ENCODE measurements at regions not wholly inside any gene's neighbourhood (a gene's known extent, or its start where the extent isn't known, plus 50 kb on each side); places are given as distances from the start of the nearest gene placed in this dataset.
"Not testable (repeated sequence)": the region's sequence is repeated elsewhere in the genome, so short reads cannot be mapped to it uniquely, and the experiment has no call there.

DNA sequence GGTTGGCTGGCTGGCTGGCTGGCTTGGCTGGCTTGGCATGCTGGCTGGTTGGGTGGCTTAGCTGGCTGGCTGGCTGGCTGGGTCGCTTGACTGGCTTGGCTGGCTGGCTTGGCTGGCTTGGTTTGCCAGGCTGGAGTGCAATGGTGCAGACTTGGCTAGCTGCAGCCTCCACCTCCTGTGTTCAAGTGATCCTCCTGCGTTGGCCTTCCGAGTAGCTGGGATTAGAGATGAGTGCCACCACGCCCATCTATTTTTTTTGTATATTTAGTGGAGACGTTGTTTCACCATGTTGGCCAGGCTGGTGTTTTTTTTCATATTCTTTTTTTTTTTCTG, 2809.5 kb downstream of the RPIA start:
- H3K4me3 Mint-ChIP-seq; H3K4me1 Mint-ChIP-seq (ENCODE audit: low read depth); H3K27me3 Mint-ChIP-seq (ENCODE audit: insufficient read depth); intact Hi-C loops (cut with micrococcal nuclease); H3K36me3 Mint-ChIP-seq (ENCODE audit: low read depth); H3K27ac Mint-ChIP-seq; DNase-seq (ENCODE audit: low spot score): not testable (repeated sequence)
- peaks cover 16% of the 10 kb centered on the region for H3K9me3 Mint-ChIP-seq

- intact Hi-C loops (cut with micrococcal nuclease); H3K27ac Mint-ChIP-seq; H3K4me1 Mint-ChIP-seq (ENCODE audit: low read depth); H3K4me3 Mint-ChIP-seq; DNase-seq (ENCODE audit: low spot score); H3K27me3 Mint-ChIP-seq (ENCODE audit: insufficient read depth); H3K36me3 Mint-ChIP-seq (ENCODE audit: low read depth): not testable (repeated sequence)
- peaks cover 16% of the 10 kb centered on the region for H3K9me3 Mint-ChIP-seq
Measured at GRCh38 chr2:91501481-91502080, 2810.1 kb downstream of the RPIA start.

DNA sequence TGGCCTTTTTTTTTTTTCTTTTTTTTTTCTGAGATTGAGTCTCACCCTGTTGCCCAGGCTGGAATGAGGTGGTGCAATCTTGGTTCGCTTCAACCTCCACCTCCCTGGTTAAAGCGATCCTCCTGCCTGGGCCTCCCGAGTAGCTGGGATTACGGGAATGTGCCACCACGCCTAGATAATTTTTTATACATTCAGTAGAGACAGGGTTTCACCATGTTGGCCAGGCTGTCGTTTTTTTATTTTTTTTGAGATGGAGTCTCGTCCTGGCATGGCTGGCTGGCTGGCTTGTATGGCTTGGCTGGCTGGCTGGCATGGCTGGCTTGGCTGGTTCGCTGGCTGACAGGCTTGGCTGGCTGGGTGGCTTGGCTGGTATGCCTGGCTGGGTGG, 2812.1 kb downstream of the RPIA start:
- H3K36me3 Mint-ChIP-seq (ENCODE audit: low read depth); H3K4me1 Mint-ChIP-seq (ENCODE audit: low read depth); DNase-seq (ENCODE audit: low spot score); H3K4me3 Mint-ChIP-seq; intact Hi-C loops (cut with micrococcal nuclease); H3K27ac Mint-ChIP-seq; H3K27me3 Mint-ChIP-seq (ENCODE audit: insufficient read depth): not testable (repeated sequence)
- peaks cover 12% of the 10 kb centered on the region for H3K9me3 Mint-ChIP-seq

- DNase-seq (ENCODE audit: low spot score); H3K36me3 Mint-ChIP-seq (ENCODE audit: low read depth); H3K4me3 Mint-ChIP-seq; H3K27me3 Mint-ChIP-seq (ENCODE audit: insufficient read depth); H3K27ac Mint-ChIP-seq; H3K4me1 Mint-ChIP-seq (ENCODE audit: low read depth); intact Hi-C loops (cut with micrococcal nuclease): not testable (repeated sequence)
- peaks cover 12% of the 10 kb centered on the region for H3K9me3 Mint-ChIP-seq
Measured at GRCh38 chr2:91503959-91504741, 2812.7 kb downstream of the RPIA start.

DNA sequence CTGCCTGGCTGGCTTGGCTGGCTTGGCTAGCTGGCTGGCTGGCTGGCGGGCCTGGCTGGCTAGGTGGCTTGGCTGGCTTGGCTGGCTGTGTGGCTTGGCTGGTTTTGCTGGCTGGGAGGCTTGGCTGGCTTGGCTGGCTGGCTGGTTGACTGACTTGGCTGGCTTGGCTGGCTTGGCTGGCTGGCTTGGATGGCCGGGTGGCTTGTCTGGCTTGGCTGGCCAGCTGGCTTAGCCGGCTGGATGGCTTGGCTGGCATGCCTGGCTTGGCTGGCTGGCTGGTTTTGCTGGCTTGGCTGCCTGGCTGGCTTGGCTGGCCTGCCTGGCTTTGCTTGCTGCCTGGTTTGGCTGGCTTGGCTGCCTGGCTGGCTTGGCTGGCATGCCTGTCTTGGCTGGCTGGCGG, 2817.3 kb downstream of the RPIA start:
- DNase-seq (ENCODE audit: low spot score); intact Hi-C loops (cut with micrococcal nuclease); H3K36me3 Mint-ChIP-seq (ENCODE audit: low read depth); H3K4me3 Mint-ChIP-seq; H3K9me3 Mint-ChIP-seq; H3K27me3 Mint-ChIP-seq (ENCODE audit: insufficient read depth); H3K4me1 Mint-ChIP-seq (ENCODE audit: low read depth); H3K27ac Mint-ChIP-seq: not testable (repeated sequence)

GRCh38 chr2:91509276-91509675, 2817.8 kb downstream of the RPIA start:
- H3K36me3 Mint-ChIP-seq (ENCODE audit: low read depth); H3K27me3 Mint-ChIP-seq (ENCODE audit: insufficient read depth); H3K4me1 Mint-ChIP-seq (ENCODE audit: low read depth); intact Hi-C loops (cut with micrococcal nuclease); H3K4me3 Mint-ChIP-seq; DNase-seq (ENCODE audit: low spot score); H3K9me3 Mint-ChIP-seq; H3K27ac Mint-ChIP-seq: not testable (repeated sequence)

DNA sequence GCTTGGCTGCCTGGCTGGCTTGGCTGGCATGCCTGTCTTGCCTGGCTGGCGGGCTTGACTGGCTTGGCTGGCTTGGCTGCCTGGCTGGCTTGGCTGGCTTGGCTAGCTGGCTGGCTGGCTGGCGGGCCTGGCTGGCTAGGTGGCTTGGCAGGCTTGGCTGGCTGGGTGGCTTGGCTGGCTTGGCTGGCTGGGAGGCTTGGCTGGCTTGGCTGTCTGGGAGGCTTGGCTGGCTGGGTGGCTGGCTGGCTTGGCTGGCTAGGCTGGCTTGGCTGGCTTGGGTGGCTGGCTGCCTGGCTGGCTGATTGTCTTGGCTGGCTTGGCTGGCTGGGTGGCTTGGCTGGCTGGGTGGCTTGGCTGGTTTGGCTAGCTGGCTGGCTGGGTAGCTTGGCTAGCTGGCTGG, 2819.7 kb downstream of the RPIA start:
- H3K9me3 Mint-ChIP-seq; intact Hi-C loops (cut with micrococcal nuclease); H3K36me3 Mint-ChIP-seq (ENCODE audit: low read depth); DNase-seq (ENCODE audit: low spot score); H3K27ac Mint-ChIP-seq; H3K27me3 Mint-ChIP-seq (ENCODE audit: insufficient read depth); H3K4me1 Mint-ChIP-seq (ENCODE audit: low read depth); H3K4me3 Mint-ChIP-seq: not testable (repeated sequence)

- H3K9me3 Mint-ChIP-seq; DNase-seq (ENCODE audit: low spot score); H3K4me3 Mint-ChIP-seq; H3K27ac Mint-ChIP-seq; H3K4me1 Mint-ChIP-seq (ENCODE audit: low read depth); H3K36me3 Mint-ChIP-seq (ENCODE audit: low read depth); H3K27me3 Mint-ChIP-seq (ENCODE audit: insufficient read depth); intact Hi-C loops (cut with micrococcal nuclease): not testable (repeated sequence)
Measured at GRCh38 chr2:91515966-91516365, 2824.5 kb downstream of the RPIA start.

DNA sequence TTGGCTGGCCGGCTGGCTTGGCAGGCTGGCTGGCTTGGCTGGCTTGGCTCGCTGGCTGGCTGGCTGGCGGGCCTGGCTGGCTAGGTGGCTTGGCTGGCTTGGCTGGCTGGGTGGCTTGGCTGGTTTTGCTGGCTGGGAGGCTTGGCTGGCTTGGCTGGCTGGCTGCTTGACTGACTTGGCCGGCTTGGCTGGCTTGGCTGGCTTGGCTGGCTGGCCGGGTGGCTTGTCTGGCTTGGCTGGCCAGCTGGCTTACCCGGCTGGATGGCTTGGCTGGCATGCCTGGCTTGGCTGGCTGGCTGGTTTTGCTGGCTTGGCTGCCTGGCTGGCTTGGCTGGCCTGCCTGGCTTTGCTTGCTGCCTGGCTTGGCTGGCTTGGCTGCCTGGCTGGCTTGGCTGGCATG, 2825.2 kb downstream of the RPIA start:
- H3K27me3 Mint-ChIP-seq (ENCODE audit: insufficient read depth); intact Hi-C loops (cut with micrococcal nuclease); H3K4me3 Mint-ChIP-seq; H3K36me3 Mint-ChIP-seq (ENCODE audit: low read depth); H3K4me1 Mint-ChIP-seq (ENCODE audit: low read depth); H3K9me3 Mint-ChIP-seq; DNase-seq (ENCODE audit: low spot score); H3K27ac Mint-ChIP-seq: not testable (repeated sequence)

GRCh38 chr2:91517846-91518245, 2826.4 kb downstream of the RPIA start:
- H3K4me3 Mint-ChIP-seq; DNase-seq (ENCODE audit: low spot score); H3K27me3 Mint-ChIP-seq (ENCODE audit: insufficient read depth); intact Hi-C loops (cut with micrococcal nuclease); H3K4me1 Mint-ChIP-seq (ENCODE audit: low read depth); H3K27ac Mint-ChIP-seq; H3K36me3 Mint-ChIP-seq (ENCODE audit: low read depth); H3K9me3 Mint-ChIP-seq: not testable (repeated sequence)

DNA sequence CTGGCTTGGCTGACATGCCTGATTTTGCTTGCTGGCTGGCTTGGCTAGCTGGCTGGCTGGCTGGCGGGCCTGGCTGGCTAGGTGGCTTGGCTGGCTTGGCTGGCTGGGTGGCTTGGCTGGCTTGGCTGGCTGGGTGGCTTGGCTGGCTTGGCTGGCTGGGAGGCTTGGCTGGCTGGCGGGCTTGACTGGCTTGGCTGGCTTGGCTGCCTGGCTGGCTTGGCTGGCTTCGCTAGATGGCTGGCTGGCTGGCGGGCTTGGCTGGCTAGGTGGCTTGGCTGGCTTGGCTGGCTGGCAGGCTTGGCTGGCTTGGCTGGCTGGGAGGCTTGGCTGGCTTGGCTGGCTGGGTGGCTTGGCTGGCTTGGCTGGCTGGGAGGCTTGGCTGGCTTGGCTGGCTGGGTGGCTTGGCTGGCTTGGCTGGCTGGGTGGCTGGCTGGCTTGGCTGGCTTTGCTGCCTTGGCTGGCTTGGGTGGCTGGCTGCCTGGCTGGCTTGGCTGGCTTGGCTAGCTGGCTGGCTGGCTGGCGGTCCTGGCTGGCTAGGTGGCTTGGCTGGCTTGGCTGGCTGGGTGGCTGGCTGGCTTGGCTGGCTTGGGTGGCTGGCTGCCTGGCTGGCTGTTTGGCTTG, 2827.0 kb downstream of the RPIA start:
- H3K4me1 Mint-ChIP-seq (ENCODE audit: low read depth); H3K4me3 Mint-ChIP-seq; intact Hi-C loops (cut with micrococcal nuclease); DNase-seq (ENCODE audit: low spot score); H3K36me3 Mint-ChIP-seq (ENCODE audit: low read depth); H3K9me3 Mint-ChIP-seq; H3K27ac Mint-ChIP-seq; H3K27me3 Mint-ChIP-seq (ENCODE audit: insufficient read depth): not testable (repeated sequence)

GRCh38 chr2:91519359-91519758, 2827.9 kb downstream of the RPIA start:
- H3K4me1 Mint-ChIP-seq (ENCODE audit: low read depth); DNase-seq (ENCODE audit: low spot score); H3K27ac Mint-ChIP-seq; H3K9me3 Mint-ChIP-seq; H3K4me3 Mint-ChIP-seq; H3K27me3 Mint-ChIP-seq (ENCODE audit: insufficient read depth); intact Hi-C loops (cut with micrococcal nuclease); H3K36me3 Mint-ChIP-seq (ENCODE audit: low read depth): not testable (repeated sequence)

DNA sequence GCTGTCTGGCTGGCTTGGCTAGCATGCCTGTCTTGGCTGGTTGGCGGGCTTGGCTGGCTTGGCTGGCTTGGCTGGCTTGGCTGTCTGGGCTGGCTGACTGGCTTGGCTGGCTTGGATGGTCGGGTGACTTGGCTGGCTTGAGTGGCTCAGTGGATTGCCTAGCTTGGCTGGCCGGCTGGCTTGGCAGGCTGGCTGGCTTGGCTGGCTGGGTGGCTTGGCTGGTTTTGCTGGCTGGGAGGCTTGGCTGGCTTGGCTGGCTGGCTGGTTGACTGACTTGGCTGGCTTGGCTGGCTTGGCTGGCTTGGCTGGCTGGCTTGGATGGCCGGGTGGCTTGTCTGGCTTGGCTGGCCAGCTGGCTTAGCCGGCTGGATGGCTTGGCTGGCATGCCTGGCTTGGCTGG, 2828.4 kb downstream of the RPIA start:
- H3K4me3 Mint-ChIP-seq; DNase-seq (ENCODE audit: low spot score); H3K27ac Mint-ChIP-seq; H3K4me1 Mint-ChIP-seq (ENCODE audit: low read depth); H3K27me3 Mint-ChIP-seq (ENCODE audit: insufficient read depth); intact Hi-C loops (cut with micrococcal nuclease); H3K36me3 Mint-ChIP-seq (ENCODE audit: low read depth); H3K9me3 Mint-ChIP-seq: not testable (repeated sequence)

All from activated T-helper 1 cell treated with anti-CD3 and anti-CD28 coated beads, Interleukin-12 subunit alpha, Interleukin-12 subunit beta, Interleukin-2, Interleukin-4 antibody, amounts not matched to agents 30 ng/mL and 10 ng/mL and 1 ng/mL, durations not matched to agents 14 hours and 24 hours and 36 hours (primary cell).